ENCODE measurements at regions not wholly inside any gene's neighbourhood (a gene's known extent, or its start where the extent isn't known, plus 50 kb on each side); places are given as distances from the start of the nearest gene placed in this dataset.
A peak's percentile ranks its signal among the peaks of the same experiment; 100 is the strongest.

- FAIRE-seq, result no peak
- Histone ChIP-seq H3K4me3 (ENCODE audit: low read depth, low read length) (no peak overlapping the region), H3K36me3 (ENCODE audit: control insufficient read depth, insufficient read depth, low read length) (no peaks in the 10 kb centered on the region), H3K27me3 (ENCODE audit: control insufficient read depth, insufficient read depth, low read length) (no peaks in the 10 kb centered on the region)
- DNase-seq (ENCODE audit: low read depth), result no peak
- TF ChIP-seq CTCF (IDR thresholded peaks at IDR 0.05; ENCODE audit: insufficient read depth, low read length, severe bottlenecking), result no peak
These were observed 1692.7 kb downstream of the EFNA5 start for GRCh38 chr5:105978011-105978410.

- Histone ChIP-seq H3K4me3 (ENCODE audit: low read depth, low read length) (no peak overlapping the region), H3K36me3 (ENCODE audit: control insufficient read depth, insufficient read depth, low read length) (no peaks in the 10 kb centered on the region), H3K27me3 (ENCODE audit: control insufficient read depth, insufficient read depth, low read length) (no peaks in the 10 kb centered on the region)
- DNase-seq (ENCODE audit: low read depth) (no peak), FAIRE-seq (no peak)
- no peak for TF ChIP-seq CTCF (IDR thresholded peaks at IDR 0.05; ENCODE audit: insufficient read depth, low read length, severe bottlenecking)
These were observed 1693.6 kb downstream of the EFNA5 start for GRCh38 chr5:105977163-105977562.

- FAIRE-seq, result no peak
- no peak for DNase-seq (ENCODE audit: low read depth)
- no peak for TF ChIP-seq CTCF (IDR thresholded peaks at IDR 0.05; ENCODE audit: insufficient read depth, low read length, severe bottlenecking)
These were observed 1699.8 kb downstream of the EFNA5 start for GRCh38 chr5:105970919-105971318.

GRCh38 chr5:105968981-105969380 lies 1701.8 kb downstream of the EFNA5 start:
- H3K27me3 ChIP-seq (ENCODE audit: control insufficient read depth, insufficient read depth, low read length), result no peaks in the 10 kb centered on the region
- DNase-seq (ENCODE audit: low read depth), result peak; percentile 23
- H3K4me3 ChIP-seq (ENCODE audit: low read depth, low read length), result no peak overlapping the region
- no peak for FAIRE-seq
- no peak for TF ChIP-seq CTCF (IDR thresholded peaks at IDR 0.05; ENCODE audit: insufficient read depth, low read length, severe bottlenecking)
- no peaks in the 10 kb centered on the region for H3K36me3 ChIP-seq (ENCODE audit: control insufficient read depth, insufficient read depth, low read length)

More at GRCh38 chr5:105970919-105971318, 1699.8 kb downstream of the EFNA5 start:
- Histone ChIP-seq H3K4me3 (ENCODE audit: low read depth, low read length) (no peak overlapping the region), H3K27me3 (ENCODE audit: control insufficient read depth, insufficient read depth, low read length) (no peaks in the 10 kb centered on the region), H3K36me3 (ENCODE audit: control insufficient read depth, insufficient read depth, low read length) (no peaks in the 10 kb centered on the region)

- Histone ChIP-seq H3K36me3 (ENCODE audit: control insufficient read depth, insufficient read depth, low read length) (no peaks in the 10 kb centered on the region), H3K27me3 (ENCODE audit: control insufficient read depth, insufficient read depth, low read length) (no peaks in the 10 kb centered on the region), H3K4me3 (ENCODE audit: low read depth, low read length) (no peak overlapping the region)
- no peak for TF ChIP-seq CTCF (IDR thresholded peaks at IDR 0.05; ENCODE audit: insufficient read depth, low read length, severe bottlenecking)
- FAIRE-seq (no peak), DNase-seq (ENCODE audit: low read depth) (no peak)
These were observed 1707.0 kb downstream of the EFNA5 start for GRCh38 chr5:105963696-105964255.

- DNase-seq (ENCODE audit: low read depth) (no peak), FAIRE-seq (no peak)
- no peak overlapping the region for H3K4me3 ChIP-seq (ENCODE audit: low read depth, low read length)
- H3K36me3 ChIP-seq (ENCODE audit: control insufficient read depth, insufficient read depth, low read length), result no peaks in the 10 kb centered on the region
- H3K27me3 ChIP-seq (ENCODE audit: control insufficient read depth, insufficient read depth, low read length), result no peaks in the 10 kb centered on the region
- no peak for TF ChIP-seq CTCF (IDR thresholded peaks at IDR 0.05; ENCODE audit: insufficient read depth, low read length, severe bottlenecking)
These were observed 1709.2 kb downstream of the EFNA5 start for GRCh38 chr5:105961572-105961971.
